Stimulated activated effector memory CD8-positive, alpha-beta T cell treated with anti-CD3 and anti-CD28 coated beads, Interleukin-12 subunit alpha, Interleukin-12 subunit beta, amount 100 ng/mL, for 72 hours (primary cell): ENCODE measurements at regions not wholly inside any gene's neighbourhood (a gene's known extent, or its start where the extent isn't known, plus 50 kb on each side); places are given as distances from the start of the nearest gene placed in this dataset.
A peak's percentile ranks its signal among the peaks of the same experiment; 100 is the strongest.

Experiments used
- ATAC-seq: fragments of 150-1000 bp; cut with Tn5 transposase; 2 replicates; pipeline ENCODE4 v1.10.0; 2021
- DNase-seq, 2 donors: peaks; one replicate each; pipeline ENCODE4 v3.0.0; 2021 to 2022; ENCODE audit warnings: low spot score in 2 of 2
- H3K27ac Mint-ChIP-seq: one replicate; pipeline ENCODE4 v1.8.0; 2022; ENCODE audit warnings: mild to moderate bottlenecking, mixed read lengths
- H3K36me3 Mint-ChIP-seq: one replicate; pipeline ENCODE4 v1.8.0; 2022; ENCODE audit warnings: mild to moderate bottlenecking, mixed read lengths
- H3K4me1 Mint-ChIP-seq: one replicate; pipeline ENCODE4 v1.8.0; 2022; ENCODE audit warnings: mixed read lengths
- H3K4me3 Mint-ChIP-seq: one replicate; pipeline ENCODE4 v1.8.0; 2022; ENCODE audit warnings: mild to moderate bottlenecking, mixed read lengths
- H3K9me3 Mint-ChIP-seq: one replicate; pipeline ENCODE4 v1.8.0; 2022; ENCODE audit warnings: mixed read lengths

DNA sequence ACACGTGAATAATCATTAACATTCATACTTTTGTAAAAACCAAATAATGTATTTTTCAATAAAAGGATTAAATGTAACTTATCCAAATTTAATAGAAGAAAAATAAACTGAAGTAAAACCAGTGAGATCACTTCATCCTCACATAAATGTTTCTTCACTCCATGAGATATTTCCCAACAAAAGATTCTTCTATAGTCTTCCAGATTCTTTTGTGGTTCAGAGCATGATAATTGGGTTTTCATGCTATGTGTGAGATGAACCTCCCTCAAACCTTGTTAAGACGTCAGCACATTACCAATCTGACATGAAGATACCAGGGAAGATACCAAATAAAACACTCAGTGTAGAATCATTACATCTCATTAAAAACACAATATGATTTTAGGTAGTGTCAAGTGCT, 62.9 kb upstream of the OXGR1 start:
- no peaks in the 10 kb centered on the region for H3K4me1 Mint-ChIP-seq
- H3K9me3 Mint-ChIP-seq, result no peaks in the 10 kb centered on the region
- DNase-seq (no peak), ATAC-seq (no peak)
- no peaks in the 10 kb centered on the region for H3K36me3 Mint-ChIP-seq
- H3K4me3 Mint-ChIP-seq, result no peak overlapping the region
- no peak overlapping the region for H3K27ac Mint-ChIP-seq

DNA sequence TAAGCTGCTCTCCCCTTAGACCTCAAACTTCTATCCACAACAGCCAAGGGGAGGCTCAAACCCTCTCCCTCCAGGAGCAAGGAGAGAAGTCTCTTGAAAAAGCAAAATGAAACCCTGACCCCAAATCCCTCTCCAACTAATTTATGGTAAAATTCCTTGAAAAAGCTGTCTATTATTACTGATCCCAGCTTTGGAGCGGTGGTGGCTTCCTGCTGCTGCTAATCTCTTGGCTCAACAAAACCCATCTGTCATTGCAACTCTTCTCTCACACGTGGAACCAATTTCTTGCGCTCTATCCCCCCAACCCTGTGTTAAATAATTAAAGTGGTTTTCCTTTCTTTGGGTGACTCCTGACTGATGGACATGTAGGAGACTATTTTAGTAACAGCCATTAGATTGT, 64.1 kb upstream of the OXGR1 start:
- ATAC-seq (no peak), DNase-seq (no peak)
- no peaks in the 10 kb centered on the region for H3K36me3 Mint-ChIP-seq
- no peaks in the 10 kb centered on the region for H3K9me3 Mint-ChIP-seq
- H3K27ac Mint-ChIP-seq, result no peak overlapping the region
- H3K4me3 Mint-ChIP-seq, result no peak overlapping the region
- H3K4me1 Mint-ChIP-seq, result no peaks in the 10 kb centered on the region

DNA sequence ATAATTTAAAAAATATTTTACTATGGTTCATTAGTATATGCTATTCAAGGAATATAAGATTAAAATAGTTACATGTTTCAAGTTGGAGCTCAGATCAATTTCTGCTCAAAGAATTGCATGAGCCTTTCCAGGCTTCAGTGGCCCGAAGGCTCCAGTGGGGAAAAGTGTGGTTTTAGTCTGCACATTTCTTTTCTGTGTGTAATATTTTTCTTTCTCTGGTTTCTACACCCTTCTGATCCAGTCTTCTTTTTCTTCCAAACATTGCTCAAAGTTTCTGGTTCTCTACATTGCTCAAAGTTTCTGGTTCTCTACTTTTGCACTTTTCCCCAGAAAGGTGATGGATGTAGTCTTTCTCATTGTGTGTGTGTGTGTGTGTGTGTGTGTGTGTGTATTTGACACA, 64.7 kb upstream of the OXGR1 start:
- Mint-ChIP-seq H3K9me3 (no peaks in the 10 kb centered on the region), H3K27ac (no peak overlapping the region), H3K36me3 (no peaks in the 10 kb centered on the region), H3K4me3 (no peak overlapping the region), H3K4me1 (no peaks in the 10 kb centered on the region)
- ATAC-seq, result no peak
- no peak for DNase-seq

DNA sequence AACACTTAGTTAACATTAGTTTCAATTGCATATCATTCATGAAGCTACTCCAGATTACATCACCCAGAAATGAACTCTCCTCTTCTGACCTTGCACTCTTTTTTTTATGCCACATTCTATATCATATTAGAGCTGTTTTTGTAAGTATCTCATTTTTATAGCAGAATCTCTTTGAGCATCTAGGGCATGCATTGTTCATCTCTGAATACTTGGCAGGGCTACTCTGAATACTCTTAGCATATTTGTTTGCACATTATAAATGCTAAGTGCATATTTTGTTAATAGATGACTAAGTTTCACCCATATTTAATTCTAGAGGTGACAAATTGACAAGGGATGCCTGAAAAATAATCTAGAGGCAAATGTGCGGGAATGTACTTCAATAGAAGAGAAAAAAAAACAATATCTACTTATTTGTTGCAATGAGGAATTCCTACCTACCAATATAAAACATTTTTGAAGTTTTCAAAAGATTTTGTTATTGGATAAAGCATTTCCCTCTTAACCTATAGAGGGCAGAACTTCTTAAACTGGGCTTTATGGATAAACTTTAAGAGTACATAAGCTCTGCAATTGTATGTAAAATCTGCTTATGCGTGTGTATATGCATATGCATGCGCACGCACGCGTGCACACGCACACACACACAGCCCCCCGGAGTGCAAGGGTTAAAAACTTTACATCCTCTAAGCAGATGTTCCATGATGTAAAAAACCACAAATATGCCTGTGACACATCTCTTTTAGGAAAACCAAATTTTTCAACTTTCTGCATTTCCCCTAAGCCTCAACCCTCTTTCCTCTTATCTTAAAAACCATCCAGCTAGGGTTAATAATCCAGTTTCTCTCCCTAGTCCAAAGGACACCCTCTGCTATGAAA, 73.0 kb upstream of the OXGR1 start:
- ATAC-seq, result no peak
- Mint-ChIP-seq H3K9me3 (no peaks in the 10 kb centered on the region), H3K36me3 (no peaks in the 10 kb centered on the region), H3K4me1 (no peaks in the 10 kb centered on the region), H3K4me3 (no peak overlapping the region), H3K27ac (no peak overlapping the region)
- no peak for DNase-seq

DNA sequence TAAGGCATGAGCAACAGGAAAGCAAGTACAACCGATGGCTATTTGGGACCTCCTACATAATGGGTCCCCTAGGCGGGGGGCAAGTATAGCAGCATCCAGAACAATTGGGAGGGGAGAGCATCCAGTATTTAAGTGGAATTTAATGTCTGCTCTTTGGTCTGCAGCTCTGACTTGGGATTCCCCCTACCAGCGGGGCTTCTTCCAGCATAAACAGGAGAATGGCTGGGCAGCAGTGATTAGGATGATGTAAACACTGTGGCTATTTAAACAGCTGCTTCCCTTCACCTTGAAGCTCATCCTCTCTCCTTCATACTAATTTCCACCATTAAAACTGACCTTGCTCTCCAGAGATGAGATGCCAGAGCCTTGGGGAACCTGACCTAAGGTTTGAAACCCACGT, 73.9 kb upstream of the OXGR1 start:
- no peak for ATAC-seq
- H3K4me1 Mint-ChIP-seq, result no peaks in the 10 kb centered on the region
- H3K4me3 Mint-ChIP-seq, result no peak overlapping the region
- DNase-seq, result no peak
- H3K36me3 Mint-ChIP-seq, result no peaks in the 10 kb centered on the region
- H3K27ac Mint-ChIP-seq, result no peak overlapping the region
- no peaks in the 10 kb centered on the region for H3K9me3 Mint-ChIP-seq

DNA sequence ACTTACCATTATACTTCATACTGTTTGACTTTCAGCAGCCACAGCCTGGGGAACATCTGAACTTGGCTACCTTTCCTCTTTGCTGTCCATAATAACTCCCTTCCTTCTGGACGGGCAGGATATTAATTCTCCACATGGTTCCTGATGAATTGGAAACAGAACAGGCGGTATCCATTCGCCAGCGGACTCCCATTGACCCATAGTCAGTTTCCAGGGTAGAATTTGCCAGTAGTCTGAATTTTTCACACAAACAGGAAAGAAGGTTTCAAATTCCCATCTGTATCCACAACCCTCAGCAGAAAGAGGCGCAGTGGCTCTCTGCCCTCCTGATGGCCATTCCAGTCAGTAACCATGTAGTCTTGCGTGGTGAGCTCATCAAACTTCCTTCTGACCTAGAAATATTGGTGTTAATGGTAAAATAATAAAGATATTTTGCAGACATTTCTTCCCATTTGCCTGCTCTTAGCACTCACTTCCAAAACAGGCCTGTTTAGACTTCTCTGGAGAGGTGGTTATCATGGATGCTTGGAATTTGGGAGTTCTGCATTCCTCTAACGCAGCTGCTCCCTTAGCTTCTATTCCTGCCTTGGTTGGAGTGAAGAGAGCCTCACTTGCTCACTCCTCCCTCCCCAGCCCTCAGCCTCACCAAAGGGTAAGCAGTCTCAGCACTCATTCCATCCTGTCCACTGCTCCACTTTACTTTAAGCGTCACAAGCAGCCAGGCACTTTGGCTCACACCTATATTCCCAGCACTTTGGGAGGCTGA, 75.0 kb upstream of the OXGR1 start:
- Mint-ChIP-seq H3K36me3 (no peaks in the 10 kb centered on the region), H3K9me3 (peaks cover under 1% of the 10 kb centered on the region), H3K4me3 (no peak overlapping the region), H3K4me1 (no peaks in the 10 kb centered on the region), H3K27ac (no peak overlapping the region)
- ATAC-seq (no peak), DNase-seq (no peak)

DNA sequence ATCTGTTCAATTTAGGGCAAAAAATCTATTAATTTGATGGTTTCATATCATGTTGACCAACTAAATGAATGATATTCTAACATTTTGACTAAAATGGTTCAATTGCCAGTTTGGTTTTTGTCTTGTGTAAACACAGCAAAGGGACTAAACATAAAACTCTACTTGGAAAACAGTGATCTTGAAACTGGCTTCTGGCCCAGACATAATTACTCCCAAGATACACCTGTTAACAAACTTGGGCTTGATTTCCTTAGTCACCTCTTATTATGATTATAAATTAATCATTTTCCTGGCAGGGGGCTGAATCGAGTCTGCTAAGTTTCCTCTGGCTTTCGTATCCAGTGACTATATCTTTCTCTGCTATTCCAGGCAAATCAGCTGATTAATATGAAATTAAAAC, 78.0 kb upstream of the OXGR1 start:
- Mint-ChIP-seq H3K4me1 (no peaks in the 10 kb centered on the region), H3K27ac (no peak overlapping the region), H3K36me3 (no peaks in the 10 kb centered on the region), H3K4me3 (no peak overlapping the region), H3K9me3 (peaks cover 6% of the 10 kb centered on the region)
- DNase-seq, result no peak
- no peak for ATAC-seq

DNA sequence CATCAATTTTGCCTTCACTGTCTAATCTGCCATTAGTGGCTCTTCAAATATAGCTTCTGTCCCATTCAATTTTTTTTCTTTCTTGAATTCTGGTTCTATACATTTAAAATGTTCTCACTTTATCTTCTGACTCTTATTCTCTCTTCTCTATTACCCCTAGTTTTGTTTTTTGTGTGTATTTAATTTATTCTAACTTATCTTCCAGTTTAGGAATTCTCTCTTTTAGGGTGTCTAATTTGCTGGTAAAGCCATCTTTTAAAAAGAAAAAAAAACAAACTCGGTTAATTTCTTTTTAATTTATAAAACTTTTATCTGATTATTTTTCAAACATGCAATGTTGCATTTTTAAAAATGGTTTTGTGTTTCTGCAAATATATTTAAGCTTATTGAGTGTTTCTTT, 80.3 kb upstream of the OXGR1 start:
- DNase-seq (no peak), ATAC-seq (no peak)
- H3K27ac Mint-ChIP-seq, result no peak overlapping the region
- peaks cover 6% of the 10 kb centered on the region for H3K9me3 Mint-ChIP-seq
- no peak overlapping the region for H3K4me3 Mint-ChIP-seq
- H3K36me3 Mint-ChIP-seq, result no peaks in the 10 kb centered on the region
- no peaks in the 10 kb centered on the region for H3K4me1 Mint-ChIP-seq

DNA sequence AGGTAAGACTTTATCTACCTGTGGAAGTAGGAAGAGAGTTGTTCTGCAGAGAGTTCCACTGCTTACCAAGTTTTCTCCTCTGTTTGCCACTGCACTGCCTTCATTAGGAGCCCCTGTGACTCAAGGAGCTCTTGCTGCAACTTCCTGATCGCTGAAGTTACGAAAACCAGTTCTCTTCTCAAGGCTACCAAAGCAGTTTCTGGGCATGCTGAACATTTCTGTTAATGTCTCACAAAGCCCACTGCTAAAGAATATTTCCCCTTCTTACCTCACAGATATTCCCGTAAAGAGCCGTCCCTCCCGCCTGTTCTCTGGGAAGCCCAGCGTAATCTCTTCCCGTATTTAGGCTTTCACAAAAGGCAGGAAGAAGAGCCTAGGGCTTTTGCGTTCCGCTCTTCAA, 82.6 kb upstream of the OXGR1 start:
- no peak for ATAC-seq
- no peak overlapping the region for H3K4me3 Mint-ChIP-seq
- no peak overlapping the region for H3K27ac Mint-ChIP-seq
- H3K9me3 Mint-ChIP-seq, result peaks cover 6% of the 10 kb centered on the region
- no peaks in the 10 kb centered on the region for H3K4me1 Mint-ChIP-seq
- DNase-seq, result no peak
- no peaks in the 10 kb centered on the region for H3K36me3 Mint-ChIP-seq

DNA sequence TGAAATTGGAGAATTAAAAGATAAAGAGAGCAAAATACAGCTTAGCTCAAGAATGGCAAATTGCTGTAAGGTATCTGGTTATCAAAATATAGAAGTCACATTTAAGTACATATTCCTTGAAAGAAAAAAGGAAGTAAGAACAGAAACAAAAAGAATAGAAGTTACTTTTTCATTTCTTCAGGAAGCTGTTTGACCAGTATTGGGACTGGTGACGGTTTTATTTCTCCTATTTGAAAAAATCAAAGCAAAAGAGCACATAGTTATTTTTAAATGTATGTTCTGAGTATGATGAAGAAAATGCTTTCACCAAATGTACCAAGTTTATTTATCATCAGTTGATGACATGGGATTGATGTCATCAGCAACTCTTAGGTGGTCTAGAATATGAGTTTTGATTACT, 83.1 kb upstream of the OXGR1 start:
- Mint-ChIP-seq H3K4me1 (no peaks in the 10 kb centered on the region), H3K27ac (no peak overlapping the region), H3K9me3 (peaks cover 6% of the 10 kb centered on the region), H3K4me3 (no peak overlapping the region), H3K36me3 (no peaks in the 10 kb centered on the region)
- no peak for DNase-seq
- ATAC-seq, result no peak

DNA sequence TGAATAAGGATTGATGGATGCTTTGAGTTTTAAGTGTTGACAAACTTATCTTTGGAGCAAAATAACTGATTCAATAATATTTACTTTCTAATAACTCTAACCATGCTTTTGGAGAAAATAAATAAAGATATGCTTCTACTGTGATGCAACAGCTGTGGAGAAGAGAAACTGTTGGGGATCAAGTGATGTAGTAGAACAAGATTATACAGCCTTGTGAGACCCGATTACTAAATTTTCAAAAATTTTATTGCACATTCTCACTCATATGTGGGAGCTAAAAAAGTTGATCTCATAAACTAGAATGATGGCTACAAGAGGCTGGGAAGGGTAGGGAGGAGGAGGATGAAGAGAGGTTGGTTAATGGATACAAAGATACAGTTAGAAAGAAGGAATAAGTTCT, 85.5 kb upstream of the OXGR1 start:
- DNase-seq, result no peak
- no peak for ATAC-seq
- H3K4me3 Mint-ChIP-seq, result no peak overlapping the region
- peaks cover under 1% of the 10 kb centered on the region for H3K9me3 Mint-ChIP-seq
- no peaks in the 10 kb centered on the region for H3K36me3 Mint-ChIP-seq
- H3K4me1 Mint-ChIP-seq, result no peaks in the 10 kb centered on the region
- no peak overlapping the region for H3K27ac Mint-ChIP-seq

DNA sequence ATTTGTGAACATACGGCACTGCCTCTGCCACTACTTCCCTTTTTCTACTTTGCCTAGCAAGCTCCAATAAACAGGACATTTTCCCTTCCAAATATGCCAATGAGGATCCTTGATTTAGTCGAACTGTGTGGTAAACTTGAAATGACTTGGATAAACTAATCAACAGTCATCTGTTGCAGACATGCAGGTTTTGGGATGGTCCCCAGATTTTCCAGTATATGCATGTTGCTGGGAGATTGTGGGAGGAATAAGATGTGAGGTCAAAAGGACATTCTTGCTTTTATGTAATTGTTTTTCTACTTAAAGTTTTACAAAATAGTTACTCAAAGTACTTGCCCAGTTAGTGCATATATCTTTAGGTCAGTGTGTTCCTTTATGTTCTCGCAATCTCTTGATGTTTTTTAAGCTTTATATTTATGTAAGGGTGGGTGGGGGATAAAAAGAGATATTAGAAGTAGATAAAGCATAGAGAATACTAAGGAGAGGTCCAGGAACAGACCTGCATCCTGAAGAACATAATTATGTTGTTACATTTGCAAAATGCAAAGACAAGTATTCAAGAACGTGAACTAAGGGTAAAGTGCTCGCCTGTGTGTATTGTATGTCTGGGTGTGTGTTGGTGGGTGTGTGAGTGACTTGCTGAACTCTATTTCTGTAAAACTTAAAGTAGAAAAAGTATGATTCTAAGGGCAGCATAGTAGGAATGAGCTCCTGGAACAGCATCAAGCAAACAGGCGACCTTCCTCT, 88.4 kb upstream of the OXGR1 start:
- ATAC-seq (no peak), DNase-seq (no peak)
- Mint-ChIP-seq H3K9me3 (peaks cover 10% of the 10 kb centered on the region), H3K4me1 (no peaks in the 10 kb centered on the region), H3K36me3 (no peaks in the 10 kb centered on the region), H3K27ac (no peak overlapping the region), H3K4me3 (no peak overlapping the region)

DNA sequence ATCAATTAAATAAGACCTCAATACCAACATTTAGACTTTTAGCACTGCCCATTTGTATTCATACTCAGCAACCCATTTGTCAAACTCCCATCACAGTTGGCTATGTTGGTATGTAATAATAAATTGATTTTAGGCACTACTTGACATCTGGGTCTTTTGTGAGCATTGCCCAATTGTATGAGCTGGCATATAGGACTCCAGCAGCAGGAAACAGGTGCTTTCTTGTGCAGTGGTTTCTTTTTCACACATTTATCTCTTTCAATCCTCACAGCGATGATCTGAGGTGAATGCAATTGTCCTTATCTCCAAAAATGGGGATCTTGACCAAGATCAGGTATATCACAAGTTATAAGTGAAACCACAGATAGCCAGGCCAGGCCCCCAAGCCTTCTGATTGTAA, 96.9 kb upstream of the OXGR1 start:
- Mint-ChIP-seq H3K4me3 (no peak overlapping the region), H3K9me3 (peaks cover 10% of the 10 kb centered on the region), H3K27ac (no peak overlapping the region), H3K36me3 (no peaks in the 10 kb centered on the region), H3K4me1 (no peaks in the 10 kb centered on the region)
- DNase-seq (no peak), ATAC-seq (no peak)

DNA sequence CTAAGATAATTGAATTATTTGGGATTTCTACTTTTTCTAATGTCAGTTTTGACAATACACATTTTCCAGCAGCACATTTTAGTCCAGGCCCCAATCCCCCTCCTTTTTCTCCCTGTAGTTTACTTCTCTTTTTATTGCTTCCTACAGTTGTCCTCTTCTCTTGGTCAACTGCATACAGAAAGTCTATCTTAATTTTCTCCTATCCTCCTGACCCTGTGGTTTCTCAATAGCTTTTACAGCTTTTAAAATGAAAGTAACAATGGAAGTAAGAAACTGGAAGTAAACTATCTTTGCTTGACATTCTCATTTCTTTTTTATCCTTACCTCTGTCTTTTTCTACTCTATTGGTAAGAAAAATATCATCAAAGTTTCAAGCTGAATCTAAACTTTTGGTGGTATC, 106.5 kb upstream of the OXGR1 start:
- no peak overlapping the region for H3K4me3 Mint-ChIP-seq
- no peak for ATAC-seq
- no peak for DNase-seq
- H3K9me3 Mint-ChIP-seq, result no peaks in the 10 kb centered on the region
- H3K27ac Mint-ChIP-seq, result no peak overlapping the region
- H3K4me1 Mint-ChIP-seq, result no peaks in the 10 kb centered on the region
- H3K36me3 Mint-ChIP-seq, result no peaks in the 10 kb centered on the region

DNA sequence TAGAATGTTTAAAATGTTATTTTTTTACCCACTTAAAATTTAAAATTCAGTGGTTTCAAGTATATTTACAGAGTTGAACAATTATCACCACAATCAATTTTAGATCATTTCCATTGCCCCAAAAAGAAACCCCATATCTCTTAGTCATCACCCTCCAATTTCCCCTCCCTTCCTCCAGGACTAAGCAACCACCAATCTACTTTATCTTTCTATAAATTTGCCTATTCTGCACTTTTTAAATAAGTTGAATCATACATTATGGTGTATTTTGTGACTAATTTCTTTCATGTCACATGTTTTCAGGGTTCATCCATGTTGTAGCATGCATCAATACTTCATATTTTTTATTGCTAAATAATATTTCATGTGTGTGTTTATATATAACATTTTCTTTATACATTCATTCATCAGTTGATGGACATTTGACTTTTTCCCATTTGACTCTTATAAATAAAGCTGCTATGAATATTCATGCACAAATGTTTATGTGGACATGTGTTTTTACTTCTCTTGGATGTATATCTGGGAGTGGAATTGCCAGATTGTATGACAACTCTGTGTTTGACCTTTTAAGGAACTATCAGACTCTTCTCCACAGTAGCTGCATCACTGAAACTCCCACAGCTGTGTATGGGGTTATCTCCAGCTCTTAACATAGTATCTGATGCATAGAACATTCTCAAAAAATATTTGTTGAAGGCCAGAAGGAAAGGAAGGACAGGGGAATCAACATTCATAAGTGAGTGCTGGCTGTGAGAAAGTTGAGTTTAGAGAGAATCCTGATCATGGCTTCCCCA, 107.8 kb upstream of the OXGR1 start:
- peak; percentile 65 for ATAC-seq
- Mint-ChIP-seq H3K36me3 (no peaks in the 10 kb centered on the region), H3K9me3 (no peaks in the 10 kb centered on the region), H3K4me3 (no peak overlapping the region), H3K4me1 (no peaks in the 10 kb centered on the region), H3K27ac (no peak overlapping the region)
- DNase-seq, result no peak
